Astrocyte (in vitro differentiated cells and primary cell): ENCODE measurements at regions not wholly inside any gene's neighbourhood (a gene's known extent, or its start where the extent isn't known, plus 50 kb on each side); places are given as distances from the start of the nearest gene placed in this dataset.

Source experiments
- DNase-seq: peaks from one replicate; pipeline ENCODE4 v3.0.0-alpha.2; 2010; ENCODE audit warnings: low read depth
- FAIRE-seq: peaks from 2 replicates; lab custom pipeline; 2011; peaks lifted over from hg19 to GRCh38; lab: Jason Lieb, UNC
- H2AFZ ChIP-seq: 2 replicates; pipeline ENCODE4 v1.6.0; 2012; ENCODE audit warnings: low read depth, low read length, inconsistent platforms
- H3K27ac ChIP-seq: 2 replicates; pipeline ENCODE4 v1.5.1; 2011; ENCODE audit warnings: low read depth, low read length, inconsistent platforms
- H3K27me3 ChIP-seq: 2 replicates; pipeline ENCODE4 v1.6.0; 2011; ENCODE audit warnings: low read length, inconsistent platforms; ENCODE audit not compliant: insufficient read depth
- H3K36me3 ChIP-seq: 2 replicates; pipeline ENCODE4 v1.5.1; 2011; ENCODE audit warnings: low read length, inconsistent platforms; ENCODE audit not compliant: insufficient read depth
- H3K4me1 ChIP-seq: 2 replicates; pipeline ENCODE4 v1.5.1; 2011; ENCODE audit warnings: low read length, inconsistent platforms; ENCODE audit not compliant: insufficient read depth
- H3K4me2 ChIP-seq: 2 replicates; pipeline ENCODE4 v1.6.0; 2012; ENCODE audit warnings: low read length, inconsistent platforms
- H3K4me3 ChIP-seq: 2 replicates; pipeline ENCODE4 v1.5.1; 2011; ENCODE audit warnings: low read depth, mild to moderate bottlenecking, low read length, inconsistent platforms; ENCODE audit not compliant: insufficient read depth
- H3K79me2 ChIP-seq: 2 replicates; pipeline ENCODE4 v1.6.0; 2012; ENCODE audit warnings: mild to moderate bottlenecking, low read length, inconsistent platforms; ENCODE audit not compliant: insufficient read depth
- H3K9ac ChIP-seq: 2 replicates; pipeline ENCODE4 v1.6.0; 2012; ENCODE audit warnings: mild to moderate bottlenecking, low read length, inconsistent platforms
- H3K9me3 ChIP-seq: 2 replicates; pipeline ENCODE4 v1.5.1; 2012; ENCODE audit warnings: low read depth, mild to moderate bottlenecking, low read length, inconsistent platforms; ENCODE audit not compliant: insufficient read depth
- H4K20me1 ChIP-seq: 2 replicates; pipeline ENCODE4 v1.6.0; 2012; ENCODE audit warnings: low read length, inconsistent platforms; ENCODE audit not compliant: insufficient read depth
- H3K27ac Mint-ChIP-seq: one replicate; pipeline ENCODE4 v1.8.0; 2021; ENCODE audit warnings: mild to moderate bottlenecking, mixed read lengths; ENCODE audit not compliant: unreplicated experiment
- H3K27me3 Mint-ChIP-seq: one replicate; pipeline ENCODE4 v1.8.0; 2021; ENCODE audit warnings: low read depth, mixed read lengths; ENCODE audit not compliant: unreplicated experiment
- H3K36me3 Mint-ChIP-seq: one replicate; pipeline ENCODE4 v1.8.0; 2021; ENCODE audit warnings: low read depth, mixed read lengths; ENCODE audit not compliant: unreplicated experiment
- H3K4me1 Mint-ChIP-seq: one replicate; pipeline ENCODE4 v1.8.0; 2021; ENCODE audit warnings: low read depth, mixed read lengths; ENCODE audit not compliant: unreplicated experiment
- H3K4me3 Mint-ChIP-seq: one replicate; pipeline ENCODE4 v1.8.0; 2021; ENCODE audit warnings: mild to moderate bottlenecking, moderate library complexity, mixed read lengths; ENCODE audit not compliant: unreplicated experiment
- H3K9me3 Mint-ChIP-seq: one replicate; pipeline ENCODE4 v1.8.0; 2021; ENCODE audit warnings: mild to moderate bottlenecking, mixed read lengths; ENCODE audit not compliant: unreplicated experiment
- EZH2 ChIP-seq: IDR thresholded peaks from 2 replicates; pipeline ENCODE4 v1.6.1; 2012; ENCODE audit warnings: mild to moderate bottlenecking, low read length, inconsistent platforms; ENCODE audit not compliant: insufficient read depth
- TF ChIP-seq, protein P1 (sequence below): IDR thresholded peaks from 2 replicates; pipeline ENCODE4 v1.5.1; 2011; ENCODE audit warnings: low read depth, mild to moderate bottlenecking, inconsistent platforms, low read length, moderate library complexity; ENCODE audit not compliant: insufficient read depth

DNA sequence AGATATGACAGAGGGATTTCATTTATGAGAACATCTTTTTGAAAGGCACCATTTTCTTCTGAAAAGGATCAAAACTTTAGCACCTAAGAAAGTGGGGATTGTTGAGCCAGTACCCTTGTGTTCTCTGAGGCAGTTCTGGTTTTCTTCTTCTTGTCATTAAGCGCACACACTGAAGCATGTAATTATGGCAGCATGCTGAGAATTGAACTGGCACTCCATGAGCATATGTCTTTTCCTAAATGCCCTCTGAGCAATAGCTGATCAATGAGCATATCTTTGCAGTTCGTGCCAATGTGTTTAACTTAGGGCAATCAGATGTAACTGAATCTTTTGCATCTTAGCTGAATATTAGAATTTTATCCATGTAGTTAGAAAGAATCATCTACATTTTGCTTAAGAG, 53.9 kb upstream of the VGLL3 start:
- DNase-seq (no peak), FAIRE-seq (no peak)
- H3K79me2 ChIP-seq: no peaks in the 10 kb centered on the region
- H3K4me3 ChIP-seq: no peak overlapping the region
- no peaks in the 10 kb centered on the region for H3K9me3 ChIP-seq
- no peaks in the 10 kb centered on the region for H4K20me1 ChIP-seq
- no peaks in the 10 kb centered on the region for H3K36me3 Mint-ChIP-seq
- H3K9ac ChIP-seq: no peak overlapping the region
- H3K27ac Mint-ChIP-seq: no peak overlapping the region
- H3K4me3 Mint-ChIP-seq: no peak overlapping the region
- H3K4me1 Mint-ChIP-seq: no peaks in the 10 kb centered on the region
- H3K9me3 Mint-ChIP-seq: no peaks in the 10 kb centered on the region
- H3K27me3 Mint-ChIP-seq: no peaks in the 10 kb centered on the region
- no peak overlapping the region for H3K27ac ChIP-seq
- H3K27me3 ChIP-seq: no peaks in the 10 kb centered on the region
- H3K4me1 ChIP-seq: no peaks in the 10 kb centered on the region
- no peak overlapping the region for H2AFZ ChIP-seq
- no peaks in the 10 kb centered on the region for H3K36me3 ChIP-seq
- no peak overlapping the region for H3K4me2 ChIP-seq
- TF ChIP-seq EZH2: no peak
- TF ChIP-seq, protein P1, sequence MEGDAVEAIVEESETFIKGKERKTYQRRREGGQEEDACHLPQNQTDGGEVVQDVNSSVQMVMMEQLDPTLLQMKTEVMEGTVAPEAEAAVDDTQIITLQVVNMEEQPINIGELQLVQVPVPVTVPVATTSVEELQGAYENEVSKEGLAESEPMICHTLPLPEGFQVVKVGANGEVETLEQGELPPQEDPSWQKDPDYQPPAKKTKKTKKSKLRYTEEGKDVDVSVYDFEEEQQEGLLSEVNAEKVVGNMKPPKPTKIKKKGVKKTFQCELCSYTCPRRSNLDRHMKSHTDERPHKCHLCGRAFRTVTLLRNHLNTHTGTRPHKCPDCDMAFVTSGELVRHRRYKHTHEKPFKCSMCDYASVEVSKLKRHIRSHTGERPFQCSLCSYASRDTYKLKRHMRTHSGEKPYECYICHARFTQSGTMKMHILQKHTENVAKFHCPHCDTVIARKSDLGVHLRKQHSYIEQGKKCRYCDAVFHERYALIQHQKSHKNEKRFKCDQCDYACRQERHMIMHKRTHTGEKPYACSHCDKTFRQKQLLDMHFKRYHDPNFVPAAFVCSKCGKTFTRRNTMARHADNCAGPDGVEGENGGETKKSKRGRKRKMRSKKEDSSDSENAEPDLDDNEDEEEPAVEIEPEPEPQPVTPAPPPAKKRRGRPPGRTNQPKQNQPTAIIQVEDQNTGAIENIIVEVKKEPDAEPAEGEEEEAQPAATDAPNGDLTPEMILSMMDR: no peak

DNA sequence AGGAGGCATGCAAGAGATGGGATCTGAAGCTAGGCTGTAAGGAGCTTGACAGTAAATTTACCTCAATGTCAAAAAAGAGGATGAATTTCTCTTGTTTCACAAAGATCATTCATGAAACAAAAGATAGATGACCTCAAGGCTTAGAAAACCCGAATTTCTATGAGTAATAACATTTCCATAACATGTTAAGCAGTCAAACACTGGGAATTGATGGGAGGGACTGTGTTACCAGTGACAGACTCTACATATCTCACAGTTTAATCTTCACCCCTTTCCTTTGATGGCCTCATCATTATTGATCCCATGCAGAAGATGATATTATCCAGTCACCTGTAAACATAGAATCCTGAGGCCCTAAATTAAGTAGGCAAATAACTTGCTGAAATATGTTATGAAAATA, 53.5 kb upstream of the VGLL3 start:
- Histone ChIP-seq H3K36me3 (no peaks in the 10 kb centered on the region), H3K79me2 (no peaks in the 10 kb centered on the region), H3K4me2 (no peak overlapping the region), H3K27me3 (no peaks in the 10 kb centered on the region), H3K4me3 (no peak overlapping the region), H4K20me1 (no peaks in the 10 kb centered on the region), H2AFZ (no peak overlapping the region), H3K9me3 (no peaks in the 10 kb centered on the region), H3K27ac (no peak overlapping the region), H3K9ac (no peak overlapping the region), H3K4me1 (no peaks in the 10 kb centered on the region)
- H3K4me1 Mint-ChIP-seq: no peaks in the 10 kb centered on the region
- no peak for FAIRE-seq
- no peaks in the 10 kb centered on the region for H3K27me3 Mint-ChIP-seq
- DNase-seq: no peak
- H3K27ac Mint-ChIP-seq: no peak overlapping the region
- H3K36me3 Mint-ChIP-seq: no peaks in the 10 kb centered on the region
- no peak overlapping the region for H3K4me3 Mint-ChIP-seq
- H3K9me3 Mint-ChIP-seq: no peaks in the 10 kb centered on the region
- TF ChIP-seq, protein P1: no peak
- TF ChIP-seq EZH2: no peak

DNA sequence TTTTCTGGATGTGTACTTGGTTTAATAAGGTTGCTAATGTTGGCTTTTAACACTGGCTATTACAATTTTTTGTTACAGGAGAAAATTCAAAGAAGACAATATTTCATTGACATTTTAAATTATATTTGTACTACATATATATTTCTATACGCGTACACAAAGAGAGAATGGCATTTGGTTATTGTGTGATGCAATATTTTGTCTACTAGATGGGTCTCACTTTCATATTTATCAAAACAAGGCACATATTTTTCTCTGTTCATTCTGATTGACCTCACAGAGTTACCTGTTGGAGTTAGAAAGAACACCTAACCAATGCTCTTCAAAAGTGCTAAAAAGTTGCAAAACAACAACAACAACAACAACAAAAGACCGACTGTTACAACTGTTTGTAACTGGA, 50.2 kb upstream of the VGLL3 start:
- TF ChIP-seq EZH2: no peak
- TF ChIP-seq, protein P1: no peak
- H3K4me2 ChIP-seq: no peak overlapping the region
- no peaks in the 10 kb centered on the region for H3K27me3 ChIP-seq
- H3K9me3 Mint-ChIP-seq: no peaks in the 10 kb centered on the region
- no peaks in the 10 kb centered on the region for H3K36me3 ChIP-seq
- no peak overlapping the region for H3K4me3 Mint-ChIP-seq
- no peaks in the 10 kb centered on the region for H3K36me3 Mint-ChIP-seq
- H3K27me3 Mint-ChIP-seq: no peaks in the 10 kb centered on the region
- H3K9ac ChIP-seq: no peak overlapping the region
- FAIRE-seq (no peak), DNase-seq (no peak)
- no peak overlapping the region for H2AFZ ChIP-seq
- no peaks in the 10 kb centered on the region for H3K4me1 Mint-ChIP-seq
- H4K20me1 ChIP-seq: no peaks in the 10 kb centered on the region
- no peak overlapping the region for H3K27ac Mint-ChIP-seq
- H3K4me3 ChIP-seq: no peak overlapping the region
- no peaks in the 10 kb centered on the region for H3K79me2 ChIP-seq
- H3K9me3 ChIP-seq: no peaks in the 10 kb centered on the region
- H3K27ac ChIP-seq: no peak overlapping the region
- H3K4me1 ChIP-seq: no peaks in the 10 kb centered on the region
